C4-2B (cell line): ENCODE measurements at regions not wholly inside any gene's neighbourhood (a gene's known extent, or its start where the extent isn't known, plus 50 kb on each side); places are given as distances from the start of the nearest gene placed in this dataset.

Experiments used
- CTCF ChIP-seq: fragments of 450-650 bp; conservative IDR thresholded peaks from 2 replicates; pipeline ENCODE4 v1.5.1; 2017; ENCODE audit warnings: mild to moderate bottlenecking
- ZFX ChIP-seq: fragments of 450-650 bp; IDR thresholded peaks from 2 replicates; pipeline ENCODE4 v1.6.1; 2017

GRCh38 chr5:89241186-89241585 is 358.2 kb upstream of the MEF2C start:
- TF ChIP-seq CTCF, result no peak
- no peak for TF ChIP-seq ZFX
